CD4-positive, alpha-beta T cell (primary cell): ENCODE measurements at regions not wholly inside any gene's neighbourhood (a gene's known extent, or its start where the extent isn't known, plus 50 kb on each side); places are given as distances from the start of the nearest gene placed in this dataset.

ENCODE experiments used
- ATAC-seq: fragments of 200-7000 bp; cut with Tn5 transposase; one replicate; pipeline ENCODE4 v1.10.0; 2022; ENCODE audit warnings: mild to moderate bottlenecking; ENCODE audit not compliant: poor library complexity
- CTCF ChIA-PET: fragments of 350-600 bp; sonication (Branson Sonifier 250); formaldehyde crosslinking; loops from one replicate; lab custom pipeline; 2021; ENCODE audit warnings: antibody characterized with exemption, inconsistent platforms; lab: Charles Lee
- POLR2A ChIA-PET: fragments of 350-600 bp; sonication (Branson Sonifier 250); formaldehyde crosslinking; loops from one replicate; lab custom pipeline; 2021; ENCODE audit warnings: antibody characterized with exemption, inconsistent platforms; lab: Charles Lee
- DNase-seq, 14 experiments: peaks; one replicate each; pipeline ENCODE4 v3.0.0-alpha.2; 2013 to 2020; ENCODE audit warnings: mixed read lengths in 2 of 14
- H3K27ac ChIP-seq, 2 donors: one replicate each; pipeline versions ENCODE4 v1.5.1 to v1.7.0; 2013; ENCODE audit warnings: low read length in 2 of 2, low read depth in 1 of 2, mild to moderate bottlenecking in 1 of 2
- H3K27me3 ChIP-seq, 2 experiments: 1 replicate in 1 of 2; 2 replicates in 1 of 2; pipeline versions ENCODE4 v1.6.1 to v1.7.0; 2013; ENCODE audit warnings: low read length in 2 of 2, control low read depth in 1 of 2, mild to moderate bottlenecking in 1 of 2, moderate library complexity in 1 of 2; ENCODE audit not compliant: insufficient read depth in 2 of 2, control insufficient read depth in 1 of 2
- H3K36me3 ChIP-seq: one replicate; pipeline ENCODE4 v1.6.1; 2013; ENCODE audit warnings: low read length, control low read depth; ENCODE audit not compliant: insufficient read depth
- H3K4me1 ChIP-seq: one replicate; pipeline ENCODE4 v1.6.1; 2013; ENCODE audit warnings: low read length, control low read depth; ENCODE audit not compliant: insufficient read depth
- H3K4me3 ChIP-seq: one replicate; pipeline ENCODE4 v1.5.1; 2013; ENCODE audit warnings: mild to moderate bottlenecking, low read length, moderate library complexity
- H3K9me3 ChIP-seq, 2 experiments: 1 replicate in 1 of 2; 2 replicates in 1 of 2; pipeline versions ENCODE4 v1.6.1 to v1.7.0; 2013; ENCODE audit warnings: low read length in 2 of 2, mild to moderate bottlenecking in 2 of 2, control low read depth in 1 of 2, moderate library complexity in 1 of 2; ENCODE audit not compliant: control insufficient read depth in 1 of 2, insufficient read depth in 1 of 2
- H3K27ac Mint-ChIP-seq: one replicate; pipeline ENCODE4 v1.8.0; 2020; ENCODE audit warnings: mixed read lengths
- H3K27me3 Mint-ChIP-seq: one replicate; pipeline ENCODE4 v1.8.0; 2021; ENCODE audit warnings: mixed read lengths
- H3K36me3 Mint-ChIP-seq: one replicate; pipeline ENCODE4 v1.8.0; 2021; ENCODE audit warnings: low read depth, mixed read lengths
- H3K4me1 Mint-ChIP-seq: one replicate; pipeline ENCODE4 v1.8.0; 2021; ENCODE audit warnings: low read depth, mixed read lengths
- H3K4me3 Mint-ChIP-seq: one replicate; pipeline ENCODE4 v1.8.0; 2020; ENCODE audit warnings: mild to moderate bottlenecking, mixed read lengths
- H3K9me3 Mint-ChIP-seq: one replicate; pipeline ENCODE4 v1.8.0; 2020; ENCODE audit warnings: mixed read lengths
- intact Hi-C, 2 experiments: fragments of 100-400 bp; cut with DNase I in 1 of 2; cut with micrococcal nuclease in 1 of 2; formaldehyde crosslinking; loops; one replicate each; pipeline versions ENCODE4 v1.15.1 to v1.9.0; 2023 to 2025; cut with DNase I, micrococcal nuclease
- TF ChIP-seq, protein P1 (sequence below): fragments of 200-600 bp; IDR thresholded peaks from one replicate; pipeline ENCODE4 v1.8.0; 2022; ENCODE audit warnings: antibody characterized with exemption, mild to moderate bottlenecking

DNA sequence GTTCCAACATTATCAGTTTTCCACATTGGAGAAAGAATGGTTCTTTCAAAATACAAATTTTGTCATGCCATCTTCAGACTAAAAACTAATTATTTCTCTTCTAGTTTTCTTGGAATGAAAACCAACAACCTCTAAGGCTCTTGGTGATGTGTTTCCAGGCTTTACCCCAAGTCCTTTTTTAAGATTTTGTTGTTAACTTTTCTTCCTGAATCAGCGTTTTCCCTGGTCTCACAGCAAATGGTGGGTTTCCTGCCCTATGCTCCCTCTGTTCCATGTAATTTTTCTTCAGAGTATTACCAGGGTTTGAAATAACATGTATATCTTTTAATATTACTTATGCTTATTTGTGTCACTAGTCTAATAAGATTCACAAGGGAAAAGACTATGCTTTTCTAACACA, 1311.9 kb downstream of the LRFN5 start:
- no peak overlapping the region for H3K4me3 ChIP-seq
- no peaks in the 10 kb centered on the region for H3K36me3 ChIP-seq
- DNase-seq: no peak
- no peaks in the 10 kb centered on the region for H3K27me3 ChIP-seq
- no peaks in the 10 kb centered on the region for H3K27me3 Mint-ChIP-seq
- no peak overlapping the region for H3K27ac Mint-ChIP-seq
- H3K4me1 ChIP-seq: no peaks in the 10 kb centered on the region
- CTCF ChIA-PET: no interaction called here
- H3K9me3 ChIP-seq: peaks cover 0 to 6% of the 10 kb centered on the region in 2 experiments
- intact Hi-C loops: no loop called here
- no peaks in the 10 kb centered on the region for H3K4me1 Mint-ChIP-seq
- POLR2A ChIA-PET: no interaction called here
- H3K9me3 Mint-ChIP-seq: peaks cover 13% of the 10 kb centered on the region
- ATAC-seq: no peak
- TF ChIP-seq, protein P1, sequence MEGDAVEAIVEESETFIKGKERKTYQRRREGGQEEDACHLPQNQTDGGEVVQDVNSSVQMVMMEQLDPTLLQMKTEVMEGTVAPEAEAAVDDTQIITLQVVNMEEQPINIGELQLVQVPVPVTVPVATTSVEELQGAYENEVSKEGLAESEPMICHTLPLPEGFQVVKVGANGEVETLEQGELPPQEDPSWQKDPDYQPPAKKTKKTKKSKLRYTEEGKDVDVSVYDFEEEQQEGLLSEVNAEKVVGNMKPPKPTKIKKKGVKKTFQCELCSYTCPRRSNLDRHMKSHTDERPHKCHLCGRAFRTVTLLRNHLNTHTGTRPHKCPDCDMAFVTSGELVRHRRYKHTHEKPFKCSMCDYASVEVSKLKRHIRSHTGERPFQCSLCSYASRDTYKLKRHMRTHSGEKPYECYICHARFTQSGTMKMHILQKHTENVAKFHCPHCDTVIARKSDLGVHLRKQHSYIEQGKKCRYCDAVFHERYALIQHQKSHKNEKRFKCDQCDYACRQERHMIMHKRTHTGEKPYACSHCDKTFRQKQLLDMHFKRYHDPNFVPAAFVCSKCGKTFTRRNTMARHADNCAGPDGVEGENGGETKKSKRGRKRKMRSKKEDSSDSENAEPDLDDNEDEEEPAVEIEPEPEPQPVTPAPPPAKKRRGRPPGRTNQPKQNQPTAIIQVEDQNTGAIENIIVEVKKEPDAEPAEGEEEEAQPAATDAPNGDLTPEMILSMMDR: no peak
- no peak overlapping the region for H3K27ac ChIP-seq
- no peaks in the 10 kb centered on the region for H3K36me3 Mint-ChIP-seq
- no peak overlapping the region for H3K4me3 Mint-ChIP-seq

DNA sequence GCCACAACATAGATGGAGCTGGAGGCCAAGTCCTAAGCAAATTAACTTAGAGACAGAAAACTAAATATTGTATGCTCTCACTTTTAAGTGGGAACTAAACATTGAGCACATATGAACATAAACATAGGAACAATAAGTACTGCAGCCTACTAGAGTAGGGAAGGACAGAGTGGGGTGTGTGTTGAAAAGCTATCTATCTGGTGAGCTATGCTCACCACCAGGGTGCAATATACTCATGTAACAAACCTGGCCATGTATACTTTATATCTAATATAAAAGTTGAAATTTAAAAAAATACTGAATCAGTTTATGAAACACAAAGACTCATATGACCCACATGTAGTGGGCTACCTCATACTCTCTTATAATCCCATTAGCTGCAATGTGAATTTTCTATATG, 1305.0 kb downstream of the LRFN5 start:
- Mint-ChIP-seq H3K4me1 (no peaks in the 10 kb centered on the region), H3K4me3 (no peak overlapping the region), H3K36me3 (no peaks in the 10 kb centered on the region), H3K27ac (no peak overlapping the region), H3K9me3 (peaks cover 10% of the 10 kb centered on the region), H3K27me3 (no peaks in the 10 kb centered on the region)
- no peaks in the 10 kb centered on the region for H3K27me3 ChIP-seq
- no peaks in the 10 kb centered on the region for H3K4me1 ChIP-seq
- peaks cover 0 to 6% of the 10 kb centered on the region in 2 experiments for H3K9me3 ChIP-seq
- CTCF ChIA-PET: no interaction called here
- H3K4me3 ChIP-seq: no peak overlapping the region
- ATAC-seq: no peak
- intact Hi-C loops: no loop called here
- H3K36me3 ChIP-seq: no peaks in the 10 kb centered on the region
- POLR2A ChIA-PET: no interaction called here
- DNase-seq: no peak
- TF ChIP-seq, protein P1: no peak
- no peak overlapping the region for H3K27ac ChIP-seq

DNA sequence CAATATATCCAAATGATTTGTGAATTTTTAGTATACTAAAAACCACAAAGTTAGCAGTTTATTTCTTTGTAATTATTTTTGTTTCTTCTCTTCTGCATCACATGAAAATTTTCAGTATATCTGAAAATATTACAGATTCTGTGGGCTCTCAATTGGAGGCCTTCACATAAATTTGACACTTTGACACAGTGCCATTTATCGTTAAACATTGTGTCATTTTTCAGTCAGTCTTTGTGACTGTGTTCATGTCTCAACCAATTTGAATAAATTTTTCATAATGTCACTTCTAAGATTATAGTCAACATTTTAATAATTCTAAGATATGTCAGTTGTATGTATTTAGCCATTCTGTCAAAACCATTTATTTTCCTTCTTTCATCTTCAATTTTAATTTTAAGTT, 1303.0 kb downstream of the LRFN5 start:
- peaks cover 8% of the 10 kb centered on the region for H3K9me3 Mint-ChIP-seq
- no peak overlapping the region for H3K4me3 Mint-ChIP-seq
- peaks cover 0 to 3% of the 10 kb centered on the region in 2 experiments for H3K9me3 ChIP-seq
- intact Hi-C loops: no loop called here
- TF ChIP-seq, protein P1: no peak
- ChIA-PET CTCF (no interaction called here), POLR2A (no interaction called here)
- DNase-seq (no peak), ATAC-seq (no peak)
- no peaks in the 10 kb centered on the region for H3K27me3 Mint-ChIP-seq
- H3K4me1 ChIP-seq: no peaks in the 10 kb centered on the region
- H3K27me3 ChIP-seq: no peaks in the 10 kb centered on the region
- H3K36me3 Mint-ChIP-seq: no peaks in the 10 kb centered on the region
- no peak overlapping the region for H3K4me3 ChIP-seq
- H3K27ac Mint-ChIP-seq: no peak overlapping the region
- H3K36me3 ChIP-seq: no peaks in the 10 kb centered on the region
- no peak overlapping the region for H3K27ac ChIP-seq
- no peaks in the 10 kb centered on the region for H3K4me1 Mint-ChIP-seq
